SIG-M5 treated with dmso at 0.1 percent for 504 hours (cell line): ENCODE measurements at regions not wholly inside any gene's neighbourhood (a gene's known extent, or its start where the extent isn't known, plus 50 kb on each side); places are given as distances from the start of the nearest gene placed in this dataset.
"Not testable (repeated sequence)": the region's sequence is repeated elsewhere in the genome, so short reads cannot be mapped to it uniquely, and the experiment has no call there.

Experiments
- DNase-seq: peaks from one replicate; lab custom pipeline; 2025; ENCODE audit not compliant: unreplicated experiment; lab: John Stamatoyannopoulos, UW

DNA sequence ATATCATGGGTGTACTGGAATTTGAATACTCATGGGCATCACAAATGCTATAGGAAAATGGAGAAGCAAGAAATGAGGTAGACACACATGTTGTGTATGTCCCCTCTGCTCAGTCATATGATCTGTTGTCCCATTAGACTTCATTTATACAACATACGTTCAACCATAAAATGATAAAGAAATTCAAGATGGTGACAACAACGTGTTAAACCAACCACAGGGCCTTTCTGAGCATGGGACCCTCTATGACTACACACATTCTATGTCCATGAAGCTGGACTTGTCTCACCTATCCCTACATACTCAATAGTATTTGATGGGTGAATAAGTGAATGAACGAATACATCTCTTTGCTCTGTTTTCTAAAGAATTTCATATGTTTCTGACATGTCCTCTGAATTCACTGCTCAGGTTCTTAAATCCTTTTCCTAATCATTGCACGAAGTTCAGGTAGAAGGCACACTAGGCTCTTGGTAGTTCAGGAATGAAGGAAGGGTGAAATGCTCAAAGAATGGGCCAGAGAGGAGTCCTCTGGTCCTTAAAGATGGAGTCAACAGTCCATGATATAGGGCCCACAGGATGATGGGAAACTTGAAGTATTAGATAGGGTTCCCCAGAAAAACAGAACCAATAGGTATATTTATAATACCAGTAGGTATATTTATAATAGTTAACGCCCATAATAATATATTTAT lies 105.7 kb upstream of the PPM1H start:
- no peak for DNase-seq

GRCh38 chr12:63038713-63039100 lies 103.8 kb upstream of the PPM1H start:
- DNase-seq: no peak

DNA sequence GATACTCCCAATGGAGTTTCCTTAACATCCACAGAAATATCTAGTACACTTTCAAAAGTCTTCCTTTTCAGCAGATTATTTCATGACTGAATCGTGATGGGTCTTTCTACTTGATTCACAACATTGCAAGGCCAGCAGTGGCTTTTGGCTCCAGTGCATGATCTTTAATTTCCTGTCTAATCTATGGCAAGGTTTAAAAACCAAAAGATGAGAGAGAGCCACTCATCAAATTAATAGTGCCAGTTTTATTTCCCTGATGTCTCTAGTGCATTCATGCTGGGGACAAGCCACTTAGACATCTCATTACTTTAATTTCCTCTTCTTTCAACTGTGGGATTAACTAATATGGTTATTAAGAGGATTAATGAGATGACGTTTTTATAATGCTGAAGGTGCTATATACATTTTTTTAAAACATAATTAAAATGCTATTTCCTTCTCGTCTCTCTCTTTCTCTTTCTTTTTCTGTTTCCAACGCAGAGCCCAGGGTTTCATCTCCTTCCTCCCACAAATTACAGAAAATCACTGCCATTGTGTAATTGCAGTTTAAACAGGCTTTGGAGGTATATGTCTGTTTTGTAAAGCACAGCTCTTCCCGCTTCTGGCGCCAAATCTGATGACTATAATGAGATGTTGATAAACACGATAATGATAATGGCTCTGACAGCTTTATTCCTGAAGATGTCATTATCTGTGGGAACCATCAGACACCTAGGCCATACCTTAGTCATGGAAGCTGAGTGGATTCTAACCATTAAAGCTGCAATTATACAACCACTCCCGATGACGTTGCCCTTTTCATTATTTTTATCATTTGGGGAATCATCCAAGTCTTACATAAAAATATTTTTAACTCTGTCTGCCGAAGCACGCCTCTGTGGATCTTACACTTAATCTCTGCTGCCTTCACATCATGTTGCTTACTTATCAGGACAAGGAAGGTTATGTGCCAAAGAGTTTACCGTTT lies 103.1 kb upstream of the PPM1H start:
- DNase-seq: no peak

- no peak for DNase-seq
These were observed 102.0 kb upstream of the PPM1H start for GRCh38 chr12:63036974-63037335.

DNA sequence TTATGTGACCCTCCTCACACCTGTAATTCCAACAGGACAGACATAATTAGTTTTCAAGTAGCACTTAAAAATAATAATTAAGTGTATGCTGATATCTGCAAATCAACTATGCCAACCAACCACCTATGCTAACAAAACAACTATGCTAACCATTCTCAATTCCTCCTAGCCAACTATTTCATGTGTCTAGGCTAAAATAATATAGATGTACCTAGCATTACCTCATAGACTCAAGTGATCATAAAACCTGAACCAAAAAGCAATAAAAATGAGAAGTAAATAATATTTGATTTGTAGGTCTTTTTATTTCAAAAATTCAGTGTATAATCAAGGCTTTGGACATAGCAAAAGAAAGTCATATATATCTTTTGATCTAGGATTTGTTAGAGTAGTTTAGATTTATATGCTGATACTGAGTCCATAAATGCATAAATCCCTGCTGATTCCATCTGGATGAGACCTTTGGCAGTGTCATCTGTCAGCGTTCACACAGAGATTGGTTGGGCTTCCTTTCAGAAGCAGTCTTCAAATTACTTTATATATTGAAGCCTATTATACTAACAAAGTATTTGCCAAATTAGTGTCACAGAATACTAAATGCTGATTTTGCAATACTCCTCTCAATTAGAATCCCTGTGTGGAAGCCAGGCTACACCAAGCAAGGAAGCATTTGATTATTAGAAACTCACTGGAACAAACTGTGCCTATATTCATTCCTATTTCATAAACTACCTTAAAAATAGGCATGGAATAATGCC lies 101.4 kb upstream of the PPM1H start:
- DNase-seq: no peak

- no peak for DNase-seq
These were observed 99.7 kb upstream of the PPM1H start for GRCh38 chr12:63034601-63035000.

- DNase-seq: no peak
These were observed 94.7 kb upstream of the PPM1H start for GRCh38 chr12:63029676-63030075.

DNA sequence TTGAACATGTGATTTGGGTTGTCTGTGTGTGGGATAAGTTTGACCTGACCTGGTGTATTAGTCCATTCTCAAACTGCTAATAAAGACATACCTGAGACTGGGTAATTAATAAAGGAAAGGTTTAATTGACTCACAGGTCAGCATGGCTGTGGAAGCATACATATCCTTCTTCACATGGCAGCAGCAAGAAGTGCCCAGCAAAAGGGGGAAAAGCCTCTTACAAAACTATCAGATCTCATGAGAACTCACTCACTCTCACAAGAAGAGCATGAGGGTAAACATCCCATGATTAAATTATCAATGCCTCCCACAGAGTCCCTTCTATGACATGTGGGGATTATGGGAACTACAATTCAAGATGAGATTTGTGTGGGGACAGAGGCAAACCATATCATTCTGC lies 94.0 kb upstream of the PPM1H start:
- no peak for DNase-seq

- DNase-seq: no peak
These were observed 90.2 kb upstream of the PPM1H start for GRCh38 chr12:63025116-63025515.

DNA sequence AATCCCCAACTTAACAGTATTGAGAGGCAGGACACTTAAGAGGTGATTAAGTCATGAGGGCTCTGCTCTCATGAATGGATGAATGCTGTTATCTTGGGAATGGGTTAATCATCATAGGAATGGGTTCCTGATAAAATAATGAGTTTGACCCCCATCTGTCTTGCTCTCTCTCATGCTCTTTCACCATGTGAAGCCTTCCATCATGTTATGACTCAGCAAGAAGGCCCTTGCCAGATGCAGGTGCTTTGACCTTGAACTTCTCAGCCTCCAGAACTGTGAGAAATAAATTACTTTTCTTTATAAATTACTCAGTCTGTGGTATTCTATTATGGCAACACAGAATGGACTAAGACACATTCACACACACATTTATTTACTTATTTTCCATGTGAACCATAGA lies 89.0 kb upstream of the PPM1H start:
- DNase-seq: no peak

- no peak for DNase-seq
These were observed 86.2 kb upstream of the PPM1H start for GRCh38 chr12:63021116-63021515.

- DNase-seq: no peak
These were observed 85.3 kb upstream of the PPM1H start for GRCh38 chr12:63020269-63020668.

DNA sequence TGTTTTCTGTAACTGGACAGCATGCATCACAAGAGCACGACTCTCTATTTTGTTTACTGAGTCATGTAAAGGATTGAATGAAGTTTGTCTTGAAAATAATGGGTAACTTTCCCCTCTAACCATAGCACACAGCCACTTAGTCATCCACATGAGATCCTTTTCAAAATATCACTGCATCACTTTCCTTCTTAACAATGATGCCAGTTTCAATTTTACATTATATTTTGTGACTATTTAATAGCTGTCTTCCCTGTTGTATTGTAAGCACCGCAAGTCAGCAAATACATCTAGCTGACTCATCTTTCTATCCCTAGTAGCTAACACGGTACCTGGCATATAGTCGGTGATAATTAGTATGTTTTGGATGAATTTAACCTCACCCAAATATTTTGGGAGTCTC lies 83.3 kb upstream of the PPM1H start:
- DNase-seq: no peak

DNA sequence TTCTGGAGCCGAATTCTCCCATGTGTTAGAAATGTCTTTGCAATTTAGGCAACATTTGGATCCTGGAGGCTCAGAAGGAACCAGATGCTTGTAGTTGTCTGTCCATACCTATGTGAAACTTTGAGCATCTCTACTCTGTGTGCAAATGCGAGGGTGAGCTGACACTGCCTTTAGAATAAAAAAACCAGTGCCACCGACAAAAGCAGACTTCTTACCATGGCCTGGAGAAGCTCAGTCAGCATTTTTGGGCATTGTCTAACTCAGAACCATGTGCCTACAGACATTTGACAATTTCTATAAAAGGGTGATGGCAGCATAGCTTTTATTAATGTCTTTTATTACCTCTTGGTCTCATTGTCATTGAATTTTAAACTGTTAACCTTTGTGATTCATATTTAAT lies 78.4 kb upstream of the PPM1H start:
- no peak for DNase-seq

DNA sequence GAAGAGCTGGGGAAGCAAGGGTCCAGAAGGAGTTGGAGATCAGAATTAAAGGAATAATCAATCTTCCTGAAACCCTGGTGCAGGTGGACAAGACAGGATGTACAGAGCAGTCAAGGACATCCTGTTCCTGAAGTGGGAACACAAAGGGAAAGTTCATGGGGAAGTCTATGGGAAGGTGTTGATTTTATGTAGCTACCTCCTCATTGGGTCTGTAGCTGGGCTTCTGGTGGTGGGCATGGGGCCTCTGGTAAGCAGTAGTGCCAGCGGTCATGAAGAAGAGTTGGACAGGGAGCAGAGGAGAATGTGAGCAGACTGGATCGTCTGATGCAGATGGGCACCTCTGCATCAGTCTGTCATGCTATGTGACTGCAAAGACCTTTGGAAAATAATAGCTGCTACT lies 75.7 kb upstream of the PPM1H start:
- DNase-seq: no peak

DNA sequence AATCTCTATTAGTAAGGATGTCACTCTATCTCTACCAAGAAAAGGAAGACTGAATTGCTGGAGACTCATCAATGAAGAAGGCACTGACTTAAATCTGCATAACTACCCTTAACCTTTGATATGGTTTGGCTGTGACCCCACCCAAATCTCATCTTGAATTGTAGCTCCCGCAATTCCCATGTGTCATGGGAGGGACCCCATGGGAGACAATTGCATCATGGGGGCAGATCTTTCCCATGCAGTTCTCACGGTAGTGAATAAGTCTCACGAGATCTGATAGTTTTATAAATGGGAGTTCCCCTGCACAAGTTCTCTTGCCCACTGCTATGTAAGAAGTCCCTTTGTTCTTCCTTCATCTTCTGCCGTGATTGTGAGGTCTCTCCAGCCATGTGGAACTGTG lies 73.4 kb upstream of the PPM1H start:
- no peak for DNase-seq

DNA sequence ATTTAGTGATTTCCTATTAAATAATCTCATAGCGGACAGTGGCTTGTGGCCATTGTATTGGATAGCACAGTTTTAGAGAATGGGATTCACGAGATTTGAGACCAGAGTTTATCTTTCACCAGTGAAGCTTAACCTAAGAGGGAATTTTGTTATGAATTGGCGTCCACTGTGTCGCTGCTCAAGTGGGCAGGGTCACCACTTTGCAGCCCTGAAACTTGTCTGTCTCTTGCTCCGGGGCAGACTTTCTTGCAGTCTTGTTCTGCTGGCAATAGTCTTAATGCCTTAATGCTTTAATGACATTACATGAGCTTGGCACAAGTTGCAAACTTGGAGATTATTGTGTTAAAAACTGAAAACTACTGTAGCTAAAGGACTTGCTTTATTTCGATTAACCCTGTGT lies 72.8 kb upstream of the PPM1H start:
- no peak for DNase-seq

GRCh38 chr12:63006536-63006935 lies 71.6 kb upstream of the PPM1H start:
- DNase-seq: no peak

- no peak for DNase-seq
These were observed 70.4 kb upstream of the PPM1H start for GRCh38 chr12:63005382-63005781.

DNA sequence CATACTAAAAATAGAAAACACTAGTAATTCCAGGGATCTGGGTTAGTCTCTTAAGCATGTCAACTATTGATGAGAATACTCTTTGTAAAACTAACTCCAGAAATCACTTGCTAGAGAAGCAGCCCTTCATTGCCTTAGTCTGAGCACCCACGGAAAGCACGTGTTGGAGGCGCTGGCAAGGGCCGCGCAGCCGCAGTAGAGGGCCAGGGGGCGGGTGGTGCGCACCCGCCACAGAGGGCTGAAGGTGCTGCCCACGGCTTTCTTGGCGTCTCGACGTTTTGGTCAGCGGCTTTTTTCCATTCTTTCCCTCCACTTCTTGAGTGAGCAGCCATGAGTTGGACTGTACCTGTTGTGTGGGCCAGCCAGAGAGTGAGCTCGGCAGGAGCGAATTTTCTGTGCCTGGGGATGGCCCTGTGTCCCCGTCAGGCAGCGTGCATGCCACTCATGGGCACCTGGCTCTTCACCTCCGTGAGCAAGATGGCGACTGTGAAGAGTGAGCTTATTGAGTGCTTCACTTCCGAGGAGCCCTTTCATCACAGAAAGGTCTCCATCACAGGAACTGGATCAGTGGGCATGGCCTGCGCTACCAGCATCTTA lies 68.4 kb upstream of the PPM1H start:
- DNase-seq: no peak

DNA sequence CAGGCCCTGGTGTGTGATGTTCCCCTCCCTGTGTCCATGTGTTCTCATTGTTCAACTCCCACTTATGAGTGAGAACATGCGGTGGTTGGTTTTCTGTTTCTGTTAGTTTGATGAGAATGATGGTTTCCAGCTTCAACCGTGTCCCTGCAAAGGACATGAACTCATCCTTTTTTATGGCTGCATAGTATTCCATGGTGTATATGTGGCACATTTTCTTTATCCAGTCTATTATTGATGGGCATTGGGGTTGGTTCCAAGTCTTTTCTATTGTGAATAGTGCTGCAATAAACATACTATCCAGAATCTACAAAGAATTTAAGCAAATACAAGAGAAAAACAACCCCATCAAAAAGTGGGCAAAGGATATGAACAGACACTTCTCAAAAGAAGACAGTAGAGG lies 67.1 kb upstream of the PPM1H start:
- not testable (repeated sequence) for DNase-seq
